ENCODE measurements at regions not wholly inside any gene's neighbourhood (a gene's known extent, or its start where the extent isn't known, plus 50 kb on each side); places are given as distances from the start of the nearest gene placed in this dataset.

- TF ChIP-seq POLR2A (IDR thresholded peaks at IDR 0.05) (no peak), CTCF (IDR thresholded peaks at IDR 0.05) (no peak), EP300 (IDR thresholded peaks at IDR 0.05) (no peak), POLR2AphosphoS5 (IDR thresholded peaks at IDR 0.05) (no peak)
Observed at GRCh38 chr1:58197811-58198210, 348.7 kb downstream of the OMA1 start.
